ENCODE measurements at regions not wholly inside any gene's neighbourhood (a gene's known extent, or its start where the extent isn't known, plus 50 kb on each side); places are given as distances from the start of the nearest gene placed in this dataset.
"Not testable (repeated sequence)": the region's sequence is repeated elsewhere in the genome, so short reads cannot be mapped to it uniquely, and the experiment has no call there.

GRCh38 chr2:82007071-82007664 lies 1702.6 kb upstream of the LRRTM1 start:
- no peak overlapping the region for H3K9ac ChIP-seq (ENCODE audit: low read length in 3 of 3)
- FAIRE-seq (no peak), DNase-seq (no peak)
- H3K9me3 ChIP-seq (ENCODE audit: control insufficient read depth in 2 of 3, insufficient read depth in 1 of 3, low read length in 3 of 3) = no peaks in the 10 kb centered on the region
- no peaks in the 10 kb centered on the region for H3K27me3 ChIP-seq (ENCODE audit: control insufficient read depth, insufficient read depth, low read length)
- intact Hi-C loops (cut with DNase I) = no loop called here
- H3K27ac ChIP-seq (ENCODE audit: low read depth in 2 of 2, low read length in 2 of 2) = no peak overlapping the region
- TF ChIP-seq CTCF (IDR thresholded peaks at IDR 0.05; ENCODE audit: borderline replicate concordance, extremely low read depth, insufficient read depth) = no peak
- H3K4me3 ChIP-seq (ENCODE audit: low read length in 3 of 3) = no peak overlapping the region
- no peaks in the 10 kb centered on the region for H3K36me3 ChIP-seq (ENCODE audit: control insufficient read depth in 2 of 3, insufficient read depth in 3 of 3, low read length in 3 of 3)
- H3K4me1 ChIP-seq (ENCODE audit: control insufficient read depth in 2 of 3, insufficient read depth in 2 of 3, low read depth in 1 of 3, low read length in 3 of 3) = no peaks in the 10 kb centered on the region

DNA sequence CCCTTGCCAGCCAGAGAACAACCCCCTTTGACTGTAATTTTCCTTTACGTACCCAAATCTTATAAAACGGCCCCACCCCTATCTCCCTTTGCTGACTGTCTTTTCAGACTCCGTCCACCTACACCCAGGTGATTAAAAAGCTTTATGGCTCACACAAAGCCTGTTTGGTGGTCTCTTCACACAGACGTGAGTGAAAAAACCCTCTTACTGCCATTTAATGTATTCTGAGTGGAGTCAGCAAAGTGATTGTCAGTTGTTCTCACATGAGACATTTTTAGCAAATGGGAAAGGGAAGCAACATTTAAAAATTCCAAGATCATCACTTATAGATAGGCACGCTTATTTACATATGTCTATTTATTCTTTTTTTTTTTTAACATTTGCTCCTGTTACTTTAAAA lies 1701.3 kb upstream of the LRRTM1 start:
- not testable (repeated sequence) for H3K27ac ChIP-seq (ENCODE audit: low read depth in 2 of 2, low read length in 2 of 2)

GRCh38 chr2:82001614-82002013 lies 1697.1 kb upstream of the LRRTM1 start:
- no peak overlapping the region for H3K27ac ChIP-seq (ENCODE audit: low read depth in 2 of 2, low read length in 2 of 2)
- DNase-seq (no peak), FAIRE-seq (no peak)
- H3K4me1 ChIP-seq (ENCODE audit: control insufficient read depth in 2 of 3, insufficient read depth in 2 of 3, low read depth in 1 of 3, low read length in 3 of 3) = no peaks in the 10 kb centered on the region
- no peak for TF ChIP-seq CTCF (IDR thresholded peaks at IDR 0.05; ENCODE audit: borderline replicate concordance, extremely low read depth, insufficient read depth)
- H3K9me3 ChIP-seq (ENCODE audit: control insufficient read depth in 2 of 3, insufficient read depth in 1 of 3, low read length in 3 of 3) = no peaks in the 10 kb centered on the region
- no peaks in the 10 kb centered on the region for H3K27me3 ChIP-seq (ENCODE audit: control insufficient read depth, insufficient read depth, low read length)
- H3K4me3 ChIP-seq (ENCODE audit: low read length in 3 of 3) = no peak overlapping the region
- no peaks in the 10 kb centered on the region for H3K36me3 ChIP-seq (ENCODE audit: control insufficient read depth in 2 of 3, insufficient read depth in 3 of 3, low read length in 3 of 3)
- intact Hi-C loops (cut with DNase I) = no loop called here
- no peak overlapping the region for H3K9ac ChIP-seq (ENCODE audit: low read length in 3 of 3)

More for the DNA sequence above, 1701.3 kb upstream of the LRRTM1 start:
- H3K27me3 ChIP-seq (ENCODE audit: control insufficient read depth, insufficient read depth, low read length); H3K36me3 ChIP-seq (ENCODE audit: control insufficient read depth in 2 of 3, insufficient read depth in 3 of 3, low read length in 3 of 3); H3K4me3 ChIP-seq (ENCODE audit: low read length in 3 of 3); DNase-seq; FAIRE-seq; H3K9ac ChIP-seq (ENCODE audit: low read length in 3 of 3); H3K9me3 ChIP-seq (ENCODE audit: control insufficient read depth in 2 of 3, insufficient read depth in 1 of 3, low read length in 3 of 3); intact Hi-C loops (cut with DNase I); H3K4me1 ChIP-seq (ENCODE audit: control insufficient read depth in 2 of 3, insufficient read depth in 2 of 3, low read depth in 1 of 3, low read length in 3 of 3): not testable (repeated sequence)

DNA sequence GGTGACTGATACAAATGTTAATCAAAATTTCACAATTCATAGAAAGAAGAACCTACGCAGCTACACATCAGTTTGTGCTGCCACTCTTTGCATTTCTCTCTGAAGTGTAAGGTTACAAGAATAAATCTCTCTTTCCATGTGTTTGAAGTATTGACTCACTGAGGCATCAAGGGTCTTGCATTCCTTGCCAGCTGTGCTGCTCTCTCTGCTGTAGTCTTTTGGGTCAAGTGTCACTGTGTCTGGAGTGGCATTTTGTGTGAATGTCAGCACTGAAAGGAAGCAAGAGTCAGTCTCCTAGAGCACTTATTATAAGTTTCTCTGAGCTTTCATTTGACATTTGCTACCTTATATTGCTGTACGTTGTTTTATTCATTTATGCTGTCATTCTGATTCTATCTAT lies 1696.1 kb upstream of the LRRTM1 start:
- Histone ChIP-seq H3K4me1 (ENCODE audit: control insufficient read depth in 2 of 3, insufficient read depth in 2 of 3, low read depth in 1 of 3, low read length in 3 of 3) (no peaks in the 10 kb centered on the region), H3K27ac (ENCODE audit: low read depth in 2 of 2, low read length in 2 of 2) (no peak overlapping the region), H3K4me3 (ENCODE audit: low read length in 3 of 3) (no peak overlapping the region), H3K9me3 (ENCODE audit: control insufficient read depth in 2 of 3, insufficient read depth in 1 of 3, low read length in 3 of 3) (no peaks in the 10 kb centered on the region), H3K36me3 (ENCODE audit: control insufficient read depth in 2 of 3, insufficient read depth in 3 of 3, low read length in 3 of 3) (no peaks in the 10 kb centered on the region), H3K9ac (ENCODE audit: low read length in 3 of 3) (no peak overlapping the region), H3K27me3 (ENCODE audit: control insufficient read depth, insufficient read depth, low read length) (no peaks in the 10 kb centered on the region)
- peak in 3 of 5 donors; percentile 45 to 61 (median 60) for DNase-seq
- no peak for FAIRE-seq
- TF ChIP-seq CTCF (IDR thresholded peaks at IDR 0.05; ENCODE audit: borderline replicate concordance, extremely low read depth, insufficient read depth) = no peak
- intact Hi-C loops (cut with DNase I) = no loop called here
